GM19467 (cell line): ENCODE measurements at regions not wholly inside any gene's neighbourhood (a gene's known extent, or its start where the extent isn't known, plus 50 kb on each side); places are given as distances from the start of the nearest gene placed in this dataset.
"Not testable (repeated sequence)": the region's sequence is repeated elsewhere in the genome, so short reads cannot be mapped to it uniquely, and the experiment has no call there.

Experiments
- ATAC-seq: cut with Tn5 transposase; IDR thresholded peaks from one replicate; pipeline ENCODE4 v1.9.1; 2021; ENCODE audit warnings: mild to moderate bottlenecking, moderate library complexity; ENCODE audit not compliant: unreplicated experiment

- ATAC-seq: no peak
Measured at GRCh38 chr5:40356248-40356647, 323.5 kb upstream of the PTGER4 start.

GRCh38 chr5:40355846-40356245, 323.9 kb upstream of the PTGER4 start:
- ATAC-seq: no peak

- ATAC-seq: no peak
Measured at GRCh38 chr5:40355181-40355580, 324.5 kb upstream of the PTGER4 start.

GRCh38 chr5:40354171-40354570, 325.5 kb upstream of the PTGER4 start:
- ATAC-seq: no peak

- ATAC-seq: no peak
Measured at GRCh38 chr5:40353442-40353841, 326.3 kb upstream of the PTGER4 start.

GRCh38 chr5:40347981-40348725, 331.6 kb upstream of the PTGER4 start:
- ATAC-seq: no peak

- no peak for ATAC-seq
Measured at GRCh38 chr5:40346901-40347300, 332.8 kb upstream of the PTGER4 start.

- ATAC-seq: not testable (repeated sequence)
Measured at GRCh38 chr5:40338434-40338833, 341.3 kb upstream of the PTGER4 start.

- ATAC-seq: no peak
Measured at GRCh38 chr5:40334242-40334635, 345.5 kb upstream of the PTGER4 start.

- peak; percentile 73 for ATAC-seq
Measured at GRCh38 chr5:40333459-40334241, 346.1 kb upstream of the PTGER4 start.

GRCh38 chr5:40332970-40333369, 346.7 kb upstream of the PTGER4 start:
- no peak for ATAC-seq

- ATAC-seq: no peak
Measured at GRCh38 chr5:40331616-40332015, 348.1 kb upstream of the PTGER4 start.

- ATAC-seq: no peak
Measured at GRCh38 chr5:40321514-40321913, 358.2 kb upstream of the PTGER4 start.

- ATAC-seq: no peak
Measured at GRCh38 chr5:40318395-40318794, 361.3 kb upstream of the PTGER4 start.

- no peak for ATAC-seq
Measured at GRCh38 chr5:40317023-40317422, 362.7 kb upstream of the PTGER4 start.

- ATAC-seq: no peak
Measured at GRCh38 chr5:40315126-40315525, 364.6 kb upstream of the PTGER4 start.

GRCh38 chr5:40314275-40314674, 365.4 kb upstream of the PTGER4 start:
- no peak for ATAC-seq

- ATAC-seq: no peak
Measured at GRCh38 chr5:40312205-40312604, 367.5 kb upstream of the PTGER4 start.

GRCh38 chr5:40309851-40310250, 369.9 kb upstream of the PTGER4 start:
- no peak for ATAC-seq

- no peak for ATAC-seq
Measured at GRCh38 chr5:40308867-40309266, 370.8 kb upstream of the PTGER4 start.

GRCh38 chr5:40307920-40308319, 371.8 kb upstream of the PTGER4 start:
- no peak for ATAC-seq

GRCh38 chr5:40306869-40307487, 372.7 kb upstream of the PTGER4 start:
- ATAC-seq: no peak
